Panc1 (cell line): ENCODE measurements at regions not wholly inside any gene's neighbourhood (a gene's known extent, or its start where the extent isn't known, plus 50 kb on each side); places are given as distances from the start of the nearest gene placed in this dataset.

Source experiments
- ATAC-seq: fragments of 200-7000 bp; cut with Tn5 transposase; 2 replicates; pipeline ENCODE4 v1.9.1; 2020; ENCODE audit warnings: mild to moderate bottlenecking, moderate library complexity
- BruUV-seq: library from RNA; stranded (reverse); fragments of 400-500 nt; replicated peaks from 2 replicates; lab custom pipeline; 2021; lab: Mats Ljungman, UMichigan
- CTCF ChIA-PET: fragments of 300-600 bp; sonication (Branson Sonifier 250); formaldehyde crosslinking; loops from one replicate; lab custom pipeline; 2022; ENCODE audit warnings: antibody characterized with exemption; lab: Charles Lee
- POLR2A ChIA-PET: fragments of 300-600 bp; sonication (Branson Sonifier 250); formaldehyde crosslinking; loops from one replicate; lab custom pipeline; 2022; ENCODE audit warnings: antibody characterized with exemption; lab: Charles Lee
- DNase-seq: peaks from one replicate; pipeline ENCODE4 v3.0.0-alpha.2; 2010; ENCODE audit warnings: low read depth, low spot score
- H3K27ac ChIP-seq: 2 replicates; pipeline ENCODE4 v1.5.1; 2011; ENCODE audit warnings: mild to moderate bottlenecking, low read length, inconsistent platforms
- H3K27me3 ChIP-seq: fragments of 200-500 bp; sonication (Bioruptor generic); 2 replicates; pipeline ENCODE4 v1.6.0; 2014; ENCODE audit warnings: low read length, inconsistent platforms; ENCODE audit not compliant: control insufficient read depth, insufficient read depth
- H3K36me3 ChIP-seq: fragments of 200-500 bp; sonication (Bioruptor generic); 2 replicates; pipeline ENCODE4 v1.5.1; 2014; ENCODE audit warnings: inconsistent platforms, mild to moderate bottlenecking, low read length, moderate library complexity; ENCODE audit not compliant: control insufficient read depth, insufficient read depth
- H3K4me1 ChIP-seq: 2 replicates; pipeline ENCODE4 v1.5.1; 2011; ENCODE audit warnings: inconsistent platforms, mild to moderate bottlenecking, low read length, moderate library complexity; ENCODE audit not compliant: control insufficient read depth, insufficient read depth
- H3K4me3 ChIP-seq, 2 experiments: 2 replicates each; pipeline ENCODE4 v1.5.1; 2011 to 2012; ENCODE audit warnings: low read depth in 2 of 2, low read length in 2 of 2, mild to moderate bottlenecking in 2 of 2, inconsistent platforms in 1 of 2, moderate library complexity in 1 of 2
- H3K9me3 ChIP-seq: fragments of 200-500 bp; sonication (Bioruptor generic); 2 replicates; pipeline ENCODE4 v1.5.1; 2014; ENCODE audit warnings: low read depth, mild to moderate bottlenecking, inconsistent platforms, low read length, moderate library complexity; ENCODE audit not compliant: control insufficient read depth, insufficient read depth
- CTCF ChIP-seq: fragments of 450-650 bp; IDR thresholded peaks from 2 replicates; pipeline ENCODE4 v1.5.1; 2017; ENCODE audit warnings: mild to moderate bottlenecking
- SIN3A ChIP-seq: IDR thresholded peaks from 2 replicates; pipeline ENCODE4 v1.6.1; 2012; ENCODE audit warnings: low read depth, mild to moderate bottlenecking, low read length, moderate library complexity, borderline replicate concordance; ENCODE audit not compliant: insufficient read depth
- TCF7L2 ChIP-seq: IDR thresholded peaks from 2 replicates; pipeline ENCODE4 v1.6.1; 2011; ENCODE audit warnings: mild to moderate bottlenecking, low read depth, low read length, inconsistent platforms
- in situ Hi-C: cut with HindIII; loops from 2 replicates; pipeline ENCODE4 v1.10.0; 2016; ENCODE audit warnings: low sequenced_read_pairs, low pct_unique_long_range_greater_than_20kb
- intact Hi-C: fragments of 100-400 bp; cut with micrococcal nuclease; formaldehyde crosslinking; loops from one replicate; pipeline ENCODE4 v1.10.0; 2022; ENCODE audit not compliant: unreplicated experiment
- TF ChIP-seq, protein P1 (sequence below), 2 experiments: IDR thresholded peaks; 2 replicates each; pipeline ENCODE4 v1.6.1; 2011 to 2012; ENCODE audit warnings: low read depth in 2 of 2, control low read depth in 1 of 2, low read length in 1 of 2, mild to moderate bottlenecking in 1 of 2, moderate library complexity in 1 of 2; ENCODE audit not compliant: insufficient read depth in 1 of 2

DNA sequence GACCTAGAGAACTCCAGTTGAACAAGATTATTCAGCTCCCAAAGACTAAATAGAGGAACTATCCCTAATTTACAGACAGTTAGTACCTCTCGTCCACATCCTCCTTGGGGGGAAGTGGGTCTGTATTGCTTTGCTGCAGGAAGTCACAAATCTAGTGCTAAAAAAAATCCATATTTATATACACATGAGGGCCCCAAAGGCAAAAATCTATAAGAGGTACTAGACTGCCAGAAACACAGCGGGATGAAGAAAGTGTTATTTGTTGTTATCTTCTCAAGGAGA lies 190.1 kb downstream of the TTC8 start:
- Histone ChIP-seq H3K9me3 (no peaks in the 10 kb centered on the region), H3K36me3 (no peaks in the 10 kb centered on the region), H3K27ac (no peak overlapping the region), H3K27me3 (no peaks in the 10 kb centered on the region), H3K4me3 (no peak overlapping the region), H3K4me1 (no peaks in the 10 kb centered on the region)
- ChIA-PET POLR2A (no interaction called here), CTCF (interaction anchor here (0.7 kb wide), 1 partner anchor 1740 kb away, joined by 3 read pairs; no protein-coding TSS in a partner anchor)
- DNase-seq, result no peak
- ATAC-seq, result no peak
- TF ChIP-seq TCF7L2 (no peak), SIN3A (no peak), CTCF (no peak)
- TF ChIP-seq, protein P1, sequence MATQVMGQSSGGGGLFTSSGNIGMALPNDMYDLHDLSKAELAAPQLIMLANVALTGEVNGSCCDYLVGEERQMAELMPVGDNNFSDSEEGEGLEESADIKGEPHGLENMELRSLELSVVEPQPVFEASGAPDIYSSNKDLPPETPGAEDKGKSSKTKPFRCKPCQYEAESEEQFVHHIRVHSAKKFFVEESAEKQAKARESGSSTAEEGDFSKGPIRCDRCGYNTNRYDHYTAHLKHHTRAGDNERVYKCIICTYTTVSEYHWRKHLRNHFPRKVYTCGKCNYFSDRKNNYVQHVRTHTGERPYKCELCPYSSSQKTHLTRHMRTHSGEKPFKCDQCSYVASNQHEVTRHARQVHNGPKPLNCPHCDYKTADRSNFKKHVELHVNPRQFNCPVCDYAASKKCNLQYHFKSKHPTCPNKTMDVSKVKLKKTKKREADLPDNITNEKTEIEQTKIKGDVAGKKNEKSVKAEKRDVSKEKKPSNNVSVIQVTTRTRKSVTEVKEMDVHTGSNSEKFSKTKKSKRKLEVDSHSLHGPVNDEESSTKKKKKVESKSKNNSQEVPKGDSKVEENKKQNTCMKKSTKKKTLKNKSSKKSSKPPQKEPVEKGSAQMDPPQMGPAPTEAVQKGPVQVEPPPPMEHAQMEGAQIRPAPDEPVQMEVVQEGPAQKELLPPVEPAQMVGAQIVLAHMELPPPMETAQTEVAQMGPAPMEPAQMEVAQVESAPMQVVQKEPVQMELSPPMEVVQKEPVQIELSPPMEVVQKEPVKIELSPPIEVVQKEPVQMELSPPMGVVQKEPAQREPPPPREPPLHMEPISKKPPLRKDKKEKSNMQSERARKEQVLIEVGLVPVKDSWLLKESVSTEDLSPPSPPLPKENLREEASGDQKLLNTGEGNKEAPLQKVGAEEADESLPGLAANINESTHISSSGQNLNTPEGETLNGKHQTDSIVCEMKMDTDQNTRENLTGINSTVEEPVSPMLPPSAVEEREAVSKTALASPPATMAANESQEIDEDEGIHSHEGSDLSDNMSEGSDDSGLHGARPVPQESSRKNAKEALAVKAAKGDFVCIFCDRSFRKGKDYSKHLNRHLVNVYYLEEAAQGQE (IDR thresholded peaks at IDR 0.05; ENCODE audit: insufficient read depth in 1 of 2, low read depth in 2 of 2, low read length in 1 of 2), result no peak
- in situ Hi-C loops (no loop called here), intact Hi-C loops (no loop called here)
- BruUV-seq, result no TSS peak

DNA sequence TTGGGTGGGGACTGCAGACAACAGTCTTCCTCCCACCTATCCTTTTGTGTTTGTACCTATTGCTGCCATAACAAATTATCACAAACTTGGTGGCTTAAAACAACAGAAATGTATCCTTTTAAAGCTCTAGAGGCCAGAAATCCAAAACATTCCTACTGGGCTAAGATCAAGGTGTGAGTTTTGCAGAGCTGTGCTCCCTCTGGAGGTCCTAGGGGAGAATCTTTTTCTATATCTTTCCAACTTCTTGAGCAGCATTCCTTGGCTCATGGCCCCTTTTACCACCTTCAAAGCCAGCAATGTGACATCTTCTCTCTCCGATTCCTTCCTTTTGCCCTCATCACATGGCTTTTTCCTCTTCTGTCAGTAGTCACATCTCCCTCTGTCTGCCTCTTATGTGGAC lies 190.6 kb downstream of the TTC8 start:
- in situ Hi-C loops, result no loop called here
- Histone ChIP-seq H3K4me3 (no peak overlapping the region), H3K4me1 (no peaks in the 10 kb centered on the region), H3K27me3 (peaks cover 2% of the 10 kb centered on the region; the same call in 1 of the 2 replicates), H3K27ac (no peak overlapping the region), H3K9me3 (no peaks in the 10 kb centered on the region), H3K36me3 (no peaks in the 10 kb centered on the region)
- DNase-seq (no peak), ATAC-seq (no peak)
- CTCF ChIA-PET, result no interaction called here
- POLR2A ChIA-PET, result no interaction called here
- intact Hi-C loops, result no loop called here
- no TSS peak for BruUV-seq
- no peak for TF ChIP-seq CTCF

- Histone ChIP-seq H3K36me3 (no peaks in the 10 kb centered on the region), H3K27me3 (peaks cover 2% of the 10 kb centered on the region; the same call in 1 of the 2 replicates), H3K9me3 (no peaks in the 10 kb centered on the region), H3K4me3 (no peak overlapping the region), H3K4me1 (no peaks in the 10 kb centered on the region), H3K27ac (no peak overlapping the region)
- TF ChIP-seq CTCF, result no peak
- CTCF ChIA-PET, result no interaction called here
- BruUV-seq, result no TSS peak
- POLR2A ChIA-PET, result no interaction called here
- intact Hi-C loops (no loop called here), in situ Hi-C loops (no loop called here)
- DNase-seq, result no peak
- no peak for ATAC-seq
Observed at GRCh38 chr14:89017417-89017816, 193.0 kb downstream of the TTC8 start.
